ENCODE measurements at regions not wholly inside any gene's neighbourhood (a gene's known extent, or its start where the extent isn't known, plus 50 kb on each side); places are given as distances from the start of the nearest gene placed in this dataset.

DNA sequence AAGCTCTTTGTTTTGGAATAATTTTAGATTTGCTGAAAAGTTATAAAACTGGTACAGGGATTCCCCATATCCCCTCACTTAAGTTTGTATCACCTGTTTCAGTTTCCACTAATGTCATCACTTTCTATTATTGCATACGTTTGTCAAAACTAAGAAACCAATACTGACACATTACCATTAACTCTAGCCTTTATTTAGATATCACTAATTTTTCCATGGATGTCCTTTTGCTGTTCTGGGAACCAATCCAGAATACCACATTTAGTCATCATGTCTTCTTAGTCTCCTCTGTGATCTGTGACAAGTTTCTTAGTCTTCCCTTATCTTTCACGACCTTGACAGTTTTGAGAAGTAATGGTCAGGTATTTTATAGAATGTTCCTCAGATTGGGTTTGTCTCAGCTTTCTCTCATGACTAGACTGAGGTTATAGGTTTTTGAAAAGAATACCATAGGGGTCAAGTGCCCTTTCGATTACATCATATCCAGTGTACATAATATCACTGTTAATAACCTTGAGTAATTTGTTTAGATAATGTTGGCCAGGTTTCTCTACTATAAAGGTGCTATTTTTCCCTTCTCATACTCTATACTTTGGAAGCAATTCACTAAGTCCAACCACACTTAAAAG, 51.9 kb upstream of the NMUR2 start:
- ATAC-seq (replicated peaks in 1 of 4), result no peak
- H3K4me1 ChIP-seq (ENCODE audit: control insufficient read depth in 1 of 2, extremely low read depth in 1 of 2, insufficient read depth in 2 of 2, low read length in 2 of 2), result no peaks in the 10 kb centered on the region
- 50% methylated on average over 1 of the region's 3 CpGs for WGBS (ENCODE audit: insufficient coverage)
- no peaks in the 10 kb centered on the region for H3K27me3 ChIP-seq (replicated peaks in 1 of 2; ENCODE audit: control insufficient read depth in 2 of 2, extremely low read depth in 1 of 2, insufficient read depth in 2 of 2, low read length in 1 of 2)
- H3K27ac ChIP-seq (ENCODE audit: low read length), result no peak overlapping the region
- ChIA-PET POLR2A (no interaction called here), CTCF (no interaction called here)
- no peaks in the 10 kb centered on the region for H3K36me3 ChIP-seq (ENCODE audit: control insufficient read depth in 2 of 2, extremely low read depth in 1 of 2, insufficient read depth in 1 of 2, low read length in 1 of 2)
- Mint-ChIP-seq H3K9me3 (no peaks in the 10 kb centered on the region), H3K36me3 (no peaks in the 10 kb centered on the region), H3K27me3 (peaks cover 21 to 22% of the 10 kb centered on the region in 2 donors), H3K4me3 (no peak overlapping the region), H3K27ac (no peak overlapping the region), H3K4me1 (no peaks in the 10 kb centered on the region)
- H3K4me3 ChIP-seq (ENCODE audit: control insufficient read depth in 1 of 2, extremely low read depth in 1 of 2, low read length in 1 of 2), result no peak overlapping the region
- DNase-seq, result no peak
- H3K9me3 ChIP-seq, result no peaks in the 10 kb centered on the region

GRCh38 chr5:152462021-152462721, 57.1 kb upstream of the NMUR2 start:
- Mint-ChIP-seq H3K36me3 (no peaks in the 10 kb centered on the region), H3K9me3 (no peaks in the 10 kb centered on the region), H3K27ac (no peak overlapping the region), H3K4me3 (no peak overlapping the region), H3K4me1 (peaks cover 0 to 5% (median 0%) of the 10 kb centered on the region in 3 donors), H3K27me3 (peaks cover 18 to 35% of the 10 kb centered on the region in 2 donors)
- Histone ChIP-seq H3K27ac (ENCODE audit: low read length) (no peak overlapping the region), H3K4me3 (ENCODE audit: control insufficient read depth in 1 of 2, extremely low read depth in 1 of 2, low read length in 1 of 2) (no peak overlapping the region), H3K4me1 (ENCODE audit: control insufficient read depth in 1 of 2, extremely low read depth in 1 of 2, insufficient read depth in 2 of 2, low read length in 2 of 2) (no peaks in the 10 kb centered on the region), H3K9me3 (no peaks in the 10 kb centered on the region), H3K27me3 (replicated peaks in 1 of 2; ENCODE audit: control insufficient read depth in 2 of 2, extremely low read depth in 1 of 2, insufficient read depth in 2 of 2, low read length in 1 of 2) (no peaks in the 10 kb centered on the region), H3K36me3 (ENCODE audit: control insufficient read depth in 2 of 2, extremely low read depth in 1 of 2, insufficient read depth in 1 of 2, low read length in 1 of 2) (no peaks in the 10 kb centered on the region)
- ChIA-PET CTCF (interaction anchor here in 1 of 2 donors (0.7 kb wide), 1 partner anchor 28 kb away, joined by 4 read pairs; no protein-coding TSS in a partner anchor), POLR2A (no interaction called here)
- no peak for ATAC-seq (replicated peaks in 1 of 4)
- WGBS (ENCODE audit: insufficient coverage), result 92% methylated on average over 2 of the region's 4 CpGs
- no peak for DNase-seq

DNA sequence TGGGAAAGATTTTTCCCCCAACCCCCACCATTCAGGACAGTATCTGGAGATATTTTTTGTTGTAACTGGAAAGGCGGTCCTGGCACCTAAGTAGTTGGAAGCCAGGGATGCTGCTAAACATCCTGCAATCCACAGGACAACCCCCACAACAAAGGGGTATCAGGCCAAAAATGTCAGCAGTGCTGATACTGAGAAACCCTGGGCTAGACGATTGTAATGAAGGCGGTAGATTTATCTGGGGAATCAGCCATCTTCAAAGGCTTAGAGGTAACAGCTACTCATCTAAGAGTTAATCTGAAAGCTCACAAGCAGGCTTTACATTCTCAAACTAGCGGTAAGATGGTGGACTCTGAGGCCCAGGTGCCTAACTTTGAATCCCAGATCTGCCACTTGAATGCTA, 59.0 kb upstream of the NMUR2 start:
- ATAC-seq (replicated peaks in 1 of 4) (no peak), DNase-seq (no peak)
- Mint-ChIP-seq H3K4me1 (peaks cover 0 to 5% (median 0%) of the 10 kb centered on the region in 3 donors), H3K27me3 (peaks cover 21 to 30% of the 10 kb centered on the region in 2 donors), H3K4me3 (no peak overlapping the region), H3K9me3 (no peaks in the 10 kb centered on the region), H3K27ac (no peak overlapping the region), H3K36me3 (no peaks in the 10 kb centered on the region)
- Histone ChIP-seq H3K4me1 (ENCODE audit: control insufficient read depth in 1 of 2, extremely low read depth in 1 of 2, insufficient read depth in 2 of 2, low read length in 2 of 2) (no peaks in the 10 kb centered on the region), H3K27me3 (replicated peaks in 1 of 2; ENCODE audit: control insufficient read depth in 2 of 2, extremely low read depth in 1 of 2, insufficient read depth in 2 of 2, low read length in 1 of 2) (no peaks in the 10 kb centered on the region), H3K9me3 (no peaks in the 10 kb centered on the region), H3K27ac (ENCODE audit: low read length) (no peak overlapping the region), H3K36me3 (ENCODE audit: control insufficient read depth in 2 of 2, extremely low read depth in 1 of 2, insufficient read depth in 1 of 2, low read length in 1 of 2) (no peaks in the 10 kb centered on the region), H3K4me3 (ENCODE audit: control insufficient read depth in 1 of 2, extremely low read depth in 1 of 2, low read length in 1 of 2) (no peak overlapping the region)
- 29% methylated on average over 1 of the region's 4 CpGs for WGBS (ENCODE audit: insufficient coverage)
- ChIA-PET POLR2A (no interaction called here), CTCF (no interaction called here)

DNA sequence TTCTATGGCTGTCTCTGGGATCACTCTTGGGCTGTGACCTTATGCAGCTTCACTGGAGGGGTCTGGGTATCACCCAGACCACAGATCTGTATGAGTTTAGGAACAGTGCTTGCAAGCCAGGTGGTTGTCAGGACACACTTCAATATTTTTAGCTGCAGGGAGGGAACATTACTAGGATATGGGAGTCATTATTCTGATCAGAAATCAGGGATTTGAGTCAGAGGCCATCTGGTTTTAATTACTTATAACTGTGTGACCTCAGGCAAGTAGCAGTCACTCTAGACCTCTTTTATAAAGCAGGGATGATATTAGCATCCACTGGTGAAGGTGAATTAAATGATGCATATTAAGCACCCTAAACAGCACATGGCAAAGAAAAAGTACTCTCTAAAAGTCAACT, 60.1 kb upstream of the NMUR2 start:
- Histone ChIP-seq H3K4me3 (ENCODE audit: control insufficient read depth in 1 of 2, extremely low read depth in 1 of 2, low read length in 1 of 2) (no peak overlapping the region), H3K27ac (ENCODE audit: low read length) (no peak overlapping the region), H3K9me3 (no peaks in the 10 kb centered on the region), H3K4me1 (ENCODE audit: control insufficient read depth in 1 of 2, extremely low read depth in 1 of 2, insufficient read depth in 2 of 2, low read length in 2 of 2) (no peaks in the 10 kb centered on the region), H3K27me3 (replicated peaks in 1 of 2; ENCODE audit: control insufficient read depth in 2 of 2, extremely low read depth in 1 of 2, insufficient read depth in 2 of 2, low read length in 1 of 2) (no peaks in the 10 kb centered on the region), H3K36me3 (ENCODE audit: control insufficient read depth in 2 of 2, extremely low read depth in 1 of 2, insufficient read depth in 1 of 2, low read length in 1 of 2) (no peaks in the 10 kb centered on the region)
- H3K4me1 Mint-ChIP-seq, result peaks cover 0 to 5% (median 0%) of the 10 kb centered on the region in 3 donors
- ChIA-PET CTCF (no interaction called here), POLR2A (no interaction called here)
- H3K27me3 Mint-ChIP-seq, result peaks cover 21 to 26% of the 10 kb centered on the region in 2 donors
- H3K9me3 Mint-ChIP-seq, result no peaks in the 10 kb centered on the region
- no peak overlapping the region for H3K27ac Mint-ChIP-seq
- no peak for ATAC-seq (replicated peaks in 1 of 4)
- no peak overlapping the region for H3K4me3 Mint-ChIP-seq
- no peak for DNase-seq
- no peaks in the 10 kb centered on the region for H3K36me3 Mint-ChIP-seq

GRCh38 chr5:152466085-152466745, 61.1 kb upstream of the NMUR2 start:
- ChIA-PET POLR2A (interaction anchor here in 1 of 2 donors (0.6 kb wide), 1 partner anchor 641 kb away, joined by 3 read pairs; no protein-coding TSS in a partner anchor), CTCF (no interaction called here)
- Mint-ChIP-seq H3K4me3 (no peak overlapping the region), H3K27ac (no peak overlapping the region), H3K36me3 (no peaks in the 10 kb centered on the region), H3K9me3 (no peaks in the 10 kb centered on the region), H3K27me3 (peaks cover 16 to 23% of the 10 kb centered on the region in 2 donors), H3K4me1 (peaks cover 0 to 5% (median 0%) of the 10 kb centered on the region in 3 donors)
- Histone ChIP-seq H3K4me3 (ENCODE audit: control insufficient read depth in 1 of 2, extremely low read depth in 1 of 2, low read length in 1 of 2) (no peak overlapping the region), H3K27ac (ENCODE audit: low read length) (no peak overlapping the region), H3K9me3 (no peaks in the 10 kb centered on the region), H3K27me3 (replicated peaks in 1 of 2; ENCODE audit: control insufficient read depth in 2 of 2, extremely low read depth in 1 of 2, insufficient read depth in 2 of 2, low read length in 1 of 2) (no peaks in the 10 kb centered on the region), H3K4me1 (ENCODE audit: control insufficient read depth in 1 of 2, extremely low read depth in 1 of 2, insufficient read depth in 2 of 2, low read length in 2 of 2) (no peaks in the 10 kb centered on the region), H3K36me3 (ENCODE audit: control insufficient read depth in 2 of 2, extremely low read depth in 1 of 2, insufficient read depth in 1 of 2, low read length in 1 of 2) (no peaks in the 10 kb centered on the region)
- WGBS (ENCODE audit: insufficient coverage), result no CpG with 5 or more reads among the region's 3 CpGs
- ATAC-seq (replicated peaks in 1 of 4) (no peak), DNase-seq (no peak)

GRCh38 chr5:152470167-152470566, 65.1 kb upstream of the NMUR2 start:
- H3K27ac ChIP-seq (ENCODE audit: low read length), result no peak overlapping the region
- H3K4me1 Mint-ChIP-seq, result no peaks in the 10 kb centered on the region
- H3K27ac Mint-ChIP-seq, result peak overlapping the region in 1 of 2 donors; percentile 7
- no peak overlapping the region for H3K4me3 Mint-ChIP-seq
- no peaks in the 10 kb centered on the region for H3K9me3 Mint-ChIP-seq
- WGBS (ENCODE audit: insufficient coverage), result 80% methylated on average over 1 of the region's 3 CpGs
- CTCF ChIA-PET, result interaction anchor here in 1 of 2 donors (0.6 kb wide), 1 partner anchor 1133 kb away, joined by 4 read pairs; no protein-coding TSS in a partner anchor
- H3K36me3 ChIP-seq (ENCODE audit: control insufficient read depth in 2 of 2, extremely low read depth in 1 of 2, insufficient read depth in 1 of 2, low read length in 1 of 2), result no peaks in the 10 kb centered on the region
- DNase-seq (peak in 1 of 35 experiments; percentile 4), ATAC-seq (replicated peaks in 1 of 4) (no peak)
- no peaks in the 10 kb centered on the region for H3K9me3 ChIP-seq
- no peak overlapping the region for H3K4me3 ChIP-seq (ENCODE audit: control insufficient read depth in 1 of 2, extremely low read depth in 1 of 2, low read length in 1 of 2)
- no peaks in the 10 kb centered on the region for H3K27me3 ChIP-seq (replicated peaks in 1 of 2; ENCODE audit: control insufficient read depth in 2 of 2, extremely low read depth in 1 of 2, insufficient read depth in 2 of 2, low read length in 1 of 2)
- POLR2A ChIA-PET, result no interaction called here
- peaks cover 19 to 25% of the 10 kb centered on the region in 2 donors for H3K27me3 Mint-ChIP-seq
- H3K4me1 ChIP-seq (ENCODE audit: control insufficient read depth in 1 of 2, extremely low read depth in 1 of 2, insufficient read depth in 2 of 2, low read length in 2 of 2), result no peaks in the 10 kb centered on the region
- no peaks in the 10 kb centered on the region for H3K36me3 Mint-ChIP-seq
